ENCODE measurements at regions not wholly inside any gene's neighbourhood (a gene's known extent, or its start where the extent isn't known, plus 50 kb on each side); places are given as distances from the start of the nearest gene placed in this dataset.

- Mint-ChIP-seq H3K27me3 (ENCODE audit: low read depth) (no peaks in the 10 kb centered on the region), H3K27ac (no peak overlapping the region), H3K4me1 (ENCODE audit: low read depth) (no peaks in the 10 kb centered on the region), H3K36me3 (ENCODE audit: low read depth) (no peaks in the 10 kb centered on the region), H3K4me3 (ENCODE audit: low read depth) (no peak overlapping the region), H3K9me3 (no peaks in the 10 kb centered on the region)
- DNase-seq (ENCODE audit: low spot score) = no peak
- intact Hi-C loops (cut with micrococcal nuclease) = no loop called here
Measured at GRCh38 chr10:28075424-28075823, 76.5 kb upstream of the ODAD2 start.

- H3K4me3 Mint-ChIP-seq (ENCODE audit: low read depth) = no peak overlapping the region
- H3K9me3 Mint-ChIP-seq = no peaks in the 10 kb centered on the region
- no peaks in the 10 kb centered on the region for H3K4me1 Mint-ChIP-seq (ENCODE audit: low read depth)
- no peaks in the 10 kb centered on the region for H3K27me3 Mint-ChIP-seq (ENCODE audit: low read depth)
- H3K27ac Mint-ChIP-seq = no peak overlapping the region
- DNase-seq (ENCODE audit: low spot score) = no peak
- no peaks in the 10 kb centered on the region for H3K36me3 Mint-ChIP-seq (ENCODE audit: low read depth)
- intact Hi-C loops (cut with micrococcal nuclease) = no loop called here
Measured at GRCh38 chr10:28072573-28072972, 73.7 kb upstream of the ODAD2 start.

- Mint-ChIP-seq H3K4me1 (ENCODE audit: low read depth) (no peaks in the 10 kb centered on the region), H3K27ac (no peak overlapping the region), H3K9me3 (no peaks in the 10 kb centered on the region), H3K4me3 (ENCODE audit: low read depth) (no peak overlapping the region), H3K36me3 (ENCODE audit: low read depth) (no peaks in the 10 kb centered on the region), H3K27me3 (ENCODE audit: low read depth) (no peaks in the 10 kb centered on the region)
- DNase-seq (ENCODE audit: low spot score) = no peak
- intact Hi-C loops (cut with micrococcal nuclease) = no loop called here
Measured at GRCh38 chr10:28060031-28060607, 61.2 kb upstream of the ODAD2 start.

GRCh38 chr10:28058746-28059145 lies 59.9 kb upstream of the ODAD2 start:
- Mint-ChIP-seq H3K9me3 (no peaks in the 10 kb centered on the region), H3K4me3 (ENCODE audit: low read depth) (no peak overlapping the region), H3K36me3 (ENCODE audit: low read depth) (no peaks in the 10 kb centered on the region), H3K27me3 (ENCODE audit: low read depth) (no peaks in the 10 kb centered on the region), H3K4me1 (ENCODE audit: low read depth) (no peaks in the 10 kb centered on the region), H3K27ac (no peak overlapping the region)
- DNase-seq (ENCODE audit: low spot score) = no peak
- intact Hi-C loops (cut with micrococcal nuclease) = no loop called here

- H3K27me3 Mint-ChIP-seq (ENCODE audit: low read depth) = no peaks in the 10 kb centered on the region
- H3K27ac Mint-ChIP-seq = no peak overlapping the region
- no peak overlapping the region for H3K4me3 Mint-ChIP-seq (ENCODE audit: low read depth)
- H3K36me3 Mint-ChIP-seq (ENCODE audit: low read depth) = no peaks in the 10 kb centered on the region
- H3K9me3 Mint-ChIP-seq = no peaks in the 10 kb centered on the region
- no peaks in the 10 kb centered on the region for H3K4me1 Mint-ChIP-seq (ENCODE audit: low read depth)
- intact Hi-C loops (cut with micrococcal nuclease) = no loop called here
- no peak for DNase-seq (ENCODE audit: low spot score)
Measured at GRCh38 chr10:28054228-28054860, 55.5 kb upstream of the ODAD2 start.

GRCh38 chr10:28049286-28049685 lies 50.4 kb upstream of the ODAD2 start:
- no peaks in the 10 kb centered on the region for H3K27me3 Mint-ChIP-seq (ENCODE audit: low read depth)
- H3K36me3 Mint-ChIP-seq (ENCODE audit: low read depth) = no peaks in the 10 kb centered on the region
- no peaks in the 10 kb centered on the region for H3K4me1 Mint-ChIP-seq (ENCODE audit: low read depth)
- no peak for DNase-seq (ENCODE audit: low spot score)
- H3K27ac Mint-ChIP-seq = no peak overlapping the region
- no peak overlapping the region for H3K4me3 Mint-ChIP-seq (ENCODE audit: low read depth)
- no peaks in the 10 kb centered on the region for H3K9me3 Mint-ChIP-seq
- intact Hi-C loops (cut with micrococcal nuclease) = no loop called here
